GM12892 (cell line): ENCODE measurements at regions not wholly inside any gene's neighbourhood (a gene's known extent, or its start where the extent isn't known, plus 50 kb on each side); places are given as distances from the start of the nearest gene placed in this dataset.
"Not testable (repeated sequence)": the region's sequence is repeated elsewhere in the genome, so short reads cannot be mapped to it uniquely, and the experiment has no call there.

Experiments
- DNase-seq: peaks from one replicate; pipeline ENCODE4 v3.0.0; 2011; ENCODE audit not compliant: insufficient read length
- FAIRE-seq: peaks from 2 replicates; lab custom pipeline; 2011; peaks lifted over from hg19 to GRCh38; lab: Jason Lieb, UNC
- POLR2A ChIP-seq: IDR thresholded peaks from 2 replicates; pipeline ENCODE4 v1.6.1; 2011; ENCODE audit warnings: low read depth, low read length, control low read depth
- POLR2AphosphoS5 ChIP-seq: IDR thresholded peaks from 2 replicates; pipeline ENCODE4 v1.6.1; 2011; ENCODE audit warnings: low read depth, low read length, control low read depth
- TAF1 ChIP-seq: IDR thresholded peaks from 2 replicates; pipeline ENCODE4 v1.6.1; 2011; ENCODE audit warnings: low read depth, mild to moderate bottlenecking, control low read depth, low read length, borderline replicate concordance

DNA sequence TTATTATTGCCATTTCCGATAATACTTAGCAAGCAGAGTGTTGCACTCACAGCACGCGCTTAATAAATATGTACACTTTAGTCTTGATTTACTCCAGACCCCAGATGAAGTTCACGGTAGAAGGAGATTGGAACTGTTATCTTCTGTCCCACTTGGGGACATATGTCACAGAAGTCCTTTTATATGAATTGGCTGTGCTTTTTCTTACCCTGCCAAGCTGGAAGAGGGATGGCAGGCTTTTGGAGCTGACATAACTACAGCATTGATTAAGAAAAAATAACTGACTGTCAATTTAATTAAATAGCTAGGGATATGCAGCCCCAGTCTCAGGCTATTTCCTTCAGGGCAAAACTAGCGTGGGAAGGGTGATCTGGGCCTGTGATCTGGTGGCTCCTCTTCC, 182.2 kb downstream of the SH2D4B start:
- no peak for TF ChIP-seq POLR2AphosphoS5
- no peak for TF ChIP-seq TAF1
- no peak for TF ChIP-seq POLR2A
- DNase-seq (no peak), FAIRE-seq (no peak)

DNA sequence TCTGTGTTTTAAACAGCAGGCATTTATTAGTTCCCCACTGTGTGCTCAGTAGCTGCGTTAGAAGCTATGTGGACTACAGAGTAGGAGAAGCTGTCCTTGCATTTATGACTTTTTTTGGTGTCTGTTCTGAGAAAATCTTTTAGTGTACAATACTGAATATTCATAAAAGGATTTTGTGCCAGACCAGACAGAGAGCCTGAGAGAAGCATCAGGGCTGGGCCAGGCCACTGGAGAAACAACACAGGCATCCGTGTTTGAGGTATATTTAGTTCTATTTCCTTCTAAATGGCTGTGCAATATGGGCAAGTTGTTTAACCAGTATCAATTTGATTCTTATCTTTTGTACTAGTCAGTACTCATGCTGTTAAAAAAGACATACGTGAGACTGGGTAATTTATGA, 182.8 kb downstream of the SH2D4B start:
- TF ChIP-seq TAF1, result no peak
- TF ChIP-seq POLR2A, result no peak
- no peak for TF ChIP-seq POLR2AphosphoS5
- FAIRE-seq (no peak), DNase-seq (no peak)

DNA sequence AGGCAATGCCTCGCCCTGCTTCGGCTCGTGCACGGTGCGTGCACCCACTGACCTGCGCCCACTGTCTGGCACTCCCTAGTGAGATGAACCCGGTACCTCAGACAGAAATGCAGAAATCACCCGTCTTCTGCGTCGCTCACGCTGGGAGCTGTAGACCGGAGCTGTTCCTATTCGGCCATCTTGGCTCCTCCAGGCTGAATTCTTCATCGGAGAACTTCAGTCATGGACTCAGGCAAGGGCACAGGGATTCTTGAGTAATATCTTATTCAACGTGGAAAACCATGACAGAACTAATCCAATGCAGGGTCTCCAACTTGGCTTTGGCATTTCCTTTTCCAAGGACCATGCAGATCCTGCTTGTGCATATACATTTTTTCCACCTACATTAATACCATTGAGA, 190.7 kb downstream of the SH2D4B start:
- DNase-seq, FAIRE-seq: not testable (repeated sequence)

DNA sequence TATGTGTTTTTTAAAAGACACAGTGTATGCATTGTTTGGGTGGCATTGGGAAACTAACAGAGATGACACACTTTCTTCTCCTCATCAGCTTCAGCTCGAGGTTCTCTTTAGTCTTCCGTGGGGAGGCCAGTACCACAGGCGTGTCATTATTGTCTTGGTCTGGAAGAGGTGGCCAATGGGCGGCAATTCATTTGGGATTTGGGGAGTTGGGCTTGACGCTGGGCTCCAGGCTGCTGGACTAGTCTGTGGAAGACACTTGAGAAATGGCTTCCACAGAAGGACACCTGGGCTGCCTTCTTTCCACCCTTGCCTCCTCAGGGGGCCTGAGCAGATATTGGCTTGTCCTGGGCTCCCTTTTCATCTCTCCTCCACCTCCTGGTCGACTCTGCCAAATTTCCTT, 192.2 kb downstream of the SH2D4B start:
- TF ChIP-seq POLR2AphosphoS5 (no peak), POLR2A (no peak), TAF1 (no peak)
- FAIRE-seq (no peak), DNase-seq (no peak)

DNA sequence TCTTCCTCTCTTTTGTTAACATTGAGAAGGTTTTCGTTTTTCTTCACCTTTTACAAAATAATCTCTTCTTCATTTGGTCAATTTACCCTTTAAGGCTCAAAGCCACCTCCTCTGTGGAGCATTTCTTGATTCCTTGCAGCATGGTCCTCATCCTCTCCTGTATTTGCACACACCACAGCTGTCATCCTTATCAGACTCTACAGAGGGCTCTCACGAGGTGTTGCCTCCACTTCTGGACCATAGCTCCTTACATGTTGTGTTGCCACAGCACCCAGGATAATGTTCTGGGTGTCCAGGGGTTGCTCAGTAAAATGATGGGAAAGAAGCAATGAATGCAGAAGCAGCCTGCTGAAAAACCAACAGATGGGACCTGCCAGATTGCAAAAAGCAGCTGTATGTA, 192.8 kb downstream of the SH2D4B start:
- no peak for FAIRE-seq
- DNase-seq, result no peak
- no peak for TF ChIP-seq TAF1

DNA sequence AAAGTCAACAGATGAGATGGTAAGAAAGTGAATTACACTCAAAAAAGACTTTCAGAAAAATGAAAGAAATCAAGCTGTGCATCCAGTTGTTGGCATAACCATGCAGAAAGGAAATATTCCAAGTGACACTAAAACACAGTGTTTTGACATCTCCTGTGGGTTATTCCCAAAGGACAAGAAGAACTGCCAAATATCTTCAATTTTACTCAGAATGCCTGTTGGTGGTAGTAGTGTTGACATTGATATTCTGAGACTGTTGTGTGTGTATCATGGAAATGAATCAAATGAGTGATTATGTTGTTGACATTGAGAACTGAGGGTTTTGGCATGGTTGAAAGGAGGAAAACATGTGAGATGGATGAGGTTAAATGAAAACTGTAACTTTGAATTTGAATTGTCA, 196.9 kb downstream of the SH2D4B start:
- no peak for TF ChIP-seq POLR2AphosphoS5
- TF ChIP-seq TAF1, result no peak
- TF ChIP-seq POLR2A, result no peak
- no peak for FAIRE-seq
- no peak for DNase-seq

DNA sequence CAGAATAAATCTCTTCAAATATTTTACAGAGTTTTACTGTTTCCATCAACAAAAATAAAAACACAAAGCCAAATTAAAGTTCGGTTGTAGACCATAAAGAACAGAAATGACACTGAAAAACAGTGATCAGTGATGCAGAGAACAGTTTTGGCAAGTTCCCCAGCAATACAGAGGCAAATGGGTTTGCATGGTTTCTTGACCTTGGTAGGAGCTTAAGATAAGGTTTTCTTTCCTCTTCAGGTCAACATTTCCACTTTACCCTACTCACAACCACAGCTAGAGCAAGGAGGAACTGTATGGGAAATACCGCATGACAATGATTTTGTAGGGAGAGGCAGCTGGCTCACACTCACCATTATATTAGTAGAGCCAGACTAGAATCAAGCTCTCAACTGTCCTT, 199.5 kb downstream of the SH2D4B start:
- TF ChIP-seq POLR2A, result no peak
- TF ChIP-seq POLR2AphosphoS5, result no peak
- no peak for TF ChIP-seq TAF1
- FAIRE-seq (no peak), DNase-seq (no peak)

DNA sequence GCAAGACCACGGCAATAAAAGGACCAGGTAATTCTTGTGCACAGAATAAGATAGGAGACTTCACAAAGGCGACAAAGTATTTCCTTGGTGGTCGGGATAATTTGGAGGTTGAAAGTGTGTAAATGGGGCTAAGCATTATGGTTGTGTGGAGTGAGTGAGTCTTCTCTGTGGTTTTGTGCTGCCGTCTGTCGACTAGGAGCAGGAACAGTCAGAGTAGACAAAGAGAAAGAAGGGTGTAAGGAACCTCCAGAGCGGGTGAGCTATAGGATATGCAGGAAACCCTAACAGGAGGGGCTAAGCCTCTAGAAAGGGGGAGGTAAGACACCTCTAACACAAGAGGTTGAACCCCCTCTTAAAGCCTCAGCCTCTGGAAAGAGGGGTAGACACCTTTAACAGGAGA, 201.6 kb downstream of the SH2D4B start:
- FAIRE-seq, result no peak
- no peak for TF ChIP-seq TAF1
- TF ChIP-seq POLR2AphosphoS5, result no peak
- no peak for TF ChIP-seq POLR2A
- DNase-seq, result no peak

DNA sequence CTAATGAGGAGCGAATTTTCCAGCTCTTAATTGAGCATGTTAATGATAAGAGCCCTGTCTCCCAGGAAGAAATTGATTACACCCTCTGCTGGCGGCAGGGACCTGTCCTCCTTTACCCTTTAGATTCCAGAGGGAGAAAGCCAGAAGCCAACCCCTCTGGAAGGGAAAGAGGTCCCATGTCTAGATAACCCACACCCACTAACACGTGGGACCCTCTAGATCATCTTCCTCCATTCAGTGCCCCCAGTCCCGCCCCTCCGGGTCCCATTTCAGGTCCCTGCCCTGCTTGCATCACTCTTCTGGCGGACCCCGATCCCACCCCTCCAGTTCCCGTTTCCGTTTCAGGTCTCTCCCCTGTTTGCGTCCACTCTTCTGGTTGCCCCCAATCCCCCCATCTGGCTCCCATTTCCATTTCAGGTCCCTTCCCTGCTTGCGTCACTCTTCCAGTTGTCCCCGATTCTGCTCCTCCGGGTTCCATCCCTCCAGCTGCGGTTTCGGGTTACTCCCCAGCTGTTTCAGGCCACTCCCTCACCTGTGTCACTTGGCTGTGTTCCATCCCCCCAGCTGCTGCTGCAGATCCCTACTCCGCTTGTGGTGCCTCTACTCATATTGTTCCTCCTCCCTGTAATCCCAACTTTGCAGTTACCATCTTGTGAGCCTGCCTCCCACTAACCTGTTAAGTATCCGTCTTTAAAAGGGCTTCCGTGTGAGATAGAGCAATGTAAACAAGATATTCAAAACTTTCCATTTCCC, 202.4 kb downstream of the SH2D4B start:
- DNase-seq (no peak), FAIRE-seq (no peak)
- TF ChIP-seq POLR2A (no peak), TAF1 (no peak), POLR2AphosphoS5 (no peak)

DNA sequence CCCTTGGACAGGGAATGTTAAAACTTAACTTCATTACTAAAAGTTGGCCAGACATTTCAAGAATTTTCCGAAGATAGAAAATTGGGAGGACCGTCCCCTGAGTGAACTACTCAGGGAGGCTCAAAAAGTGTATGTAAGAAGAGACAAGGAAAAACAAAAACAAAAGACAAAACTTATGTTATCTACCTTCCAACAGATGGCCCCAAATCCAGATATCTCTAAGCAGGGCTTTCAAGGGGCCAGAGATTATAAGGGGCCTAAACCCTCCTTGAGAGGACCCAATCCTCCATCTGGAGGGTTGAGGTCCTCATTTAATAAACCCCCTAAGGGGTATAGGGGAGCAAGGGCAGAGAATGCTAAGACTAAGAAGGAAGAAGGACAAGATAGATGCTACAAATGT, 203.6 kb downstream of the SH2D4B start:
- DNase-seq (no peak), FAIRE-seq (no peak)
- TF ChIP-seq TAF1 (no peak), POLR2A (no peak), POLR2AphosphoS5 (no peak)

DNA sequence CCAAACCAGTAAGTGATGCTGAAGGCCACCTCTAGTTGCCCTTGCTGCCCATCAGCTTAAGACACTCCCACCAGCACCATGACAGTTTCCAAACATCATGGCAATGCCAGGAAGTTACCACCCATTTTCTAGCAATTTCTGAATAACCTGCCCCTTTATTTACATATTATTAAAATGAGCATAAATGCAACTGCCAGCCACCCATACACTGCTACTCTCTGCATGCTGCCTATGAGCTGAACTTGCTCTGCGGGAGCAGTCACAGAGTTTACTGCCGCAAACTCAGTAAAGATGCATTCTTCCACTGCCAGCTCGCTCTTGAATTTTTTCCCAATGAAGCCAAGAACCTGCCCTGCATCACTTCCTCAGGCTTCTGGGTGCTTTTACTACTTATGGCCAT, 212.6 kb downstream of the SH2D4B start:
- TF ChIP-seq POLR2AphosphoS5 (no peak), POLR2A (no peak), TAF1 (no peak)
- DNase-seq (no peak), FAIRE-seq (no peak)

DNA sequence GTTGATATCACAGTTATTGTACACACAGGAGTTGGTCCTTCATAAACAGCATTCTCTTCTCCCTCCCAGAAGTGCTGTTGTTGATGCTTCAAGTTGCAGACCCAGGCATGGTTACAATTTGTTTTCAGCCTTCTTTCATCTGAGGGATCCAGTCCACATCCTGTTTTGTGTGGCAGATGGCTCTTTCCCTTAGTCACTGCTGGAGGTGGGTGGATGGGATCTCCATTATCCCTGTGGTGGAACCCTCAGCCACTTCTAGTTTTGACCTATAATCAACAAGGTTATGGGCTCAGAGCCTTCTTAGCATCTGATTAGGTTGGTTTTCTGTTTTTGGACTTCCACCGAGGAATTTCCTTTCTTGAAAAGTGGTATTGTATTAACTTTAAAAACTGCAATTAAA, 214.2 kb downstream of the SH2D4B start:
- no peak for DNase-seq
- FAIRE-seq, result no peak
- TF ChIP-seq TAF1 (no peak), POLR2AphosphoS5 (no peak), POLR2A (no peak)

DNA sequence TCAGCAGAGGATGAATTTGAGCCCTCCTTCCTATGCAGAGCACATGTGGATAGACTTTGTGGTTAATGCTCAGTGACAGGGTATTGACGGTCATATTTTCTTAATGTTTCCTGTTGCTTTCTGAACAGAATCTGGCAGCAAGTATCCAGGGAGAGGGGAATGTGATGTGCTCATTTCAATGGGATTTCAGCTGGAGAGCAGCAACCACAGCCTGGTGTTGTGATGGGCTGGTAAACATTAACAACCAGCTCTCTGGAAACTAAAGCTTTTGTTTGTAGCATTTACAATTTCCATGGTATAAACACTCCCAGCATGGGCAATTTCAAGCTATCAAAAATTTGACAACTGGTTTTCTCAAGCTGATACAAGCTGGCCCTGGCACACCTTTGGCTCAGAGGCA, 215.9 kb downstream of the SH2D4B start:
- DNase-seq, result no peak
- FAIRE-seq, result no peak
- TF ChIP-seq TAF1, result no peak
- TF ChIP-seq POLR2AphosphoS5, result no peak
- no peak for TF ChIP-seq POLR2A

DNA sequence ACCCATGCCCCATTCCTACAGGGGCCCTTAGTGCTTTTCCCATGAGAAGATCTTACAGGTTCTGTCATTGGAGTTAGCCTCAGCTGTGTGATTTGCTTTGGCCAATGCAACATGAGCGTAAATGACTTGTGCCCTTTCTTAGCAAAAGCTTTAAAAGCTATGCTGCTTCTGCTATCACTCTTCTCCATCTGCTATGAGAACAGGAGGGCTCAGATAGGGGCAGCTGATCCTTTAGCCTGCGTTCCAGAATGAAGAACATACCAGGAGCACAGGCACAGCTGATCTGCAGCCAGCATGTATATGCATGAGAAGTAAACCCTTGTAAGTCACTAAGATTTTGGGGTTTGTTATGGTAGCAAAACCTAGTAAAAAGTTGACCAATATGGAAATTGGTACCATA, 218.2 kb downstream of the SH2D4B start:
- FAIRE-seq, result no peak
- TF ChIP-seq POLR2A, result no peak
- TF ChIP-seq TAF1, result no peak
- TF ChIP-seq POLR2AphosphoS5, result no peak
- no peak for DNase-seq
